ENCODE measurements at regions not wholly inside any gene's neighbourhood (a gene's known extent, or its start where the extent isn't known, plus 50 kb on each side); places are given as distances from the start of the nearest gene placed in this dataset.

- TF ChIP-seq REST (IDR thresholded peaks at IDR 0.05; ENCODE audit: insufficient replicate concordance, low read depth) (no peak), SPI1 (IDR thresholded peaks at IDR 0.05; ENCODE audit: borderline replicate concordance, low read depth) (no peak), CTCF (IDR thresholded peaks at IDR 0.05; ENCODE audit: insufficient read depth, low read length) (no peak)
Measured at GRCh38 chr2:121969166-121969565, 213.7 kb downstream of the TSN start.

All from HL-60 (cell line).